Endothelial cell of umbilical vein (primary cell): ENCODE measurements at regions not wholly inside any gene's neighbourhood (a gene's known extent, or its start where the extent isn't known, plus 50 kb on each side); places are given as distances from the start of the nearest gene placed in this dataset.

Experiments used
- BruUV-seq: library from RNA; stranded (reverse); fragments of 400-500 nt; replicated peaks from 2 replicates; lab custom pipeline; 2021; lab: Mats Ljungman, UMichigan
- CTCF ChIA-PET: fragments of 300-600, 350-600 bp; sonication (Branson Sonifier 250); formaldehyde crosslinking; loops from one replicate; lab custom pipeline; 2021; ENCODE audit warnings: antibody characterized with exemption, inconsistent platforms; lab: Charles Lee
- POLR2A ChIA-PET: fragments of 300-600, 350-600 bp; sonication (Branson Sonifier 250); formaldehyde crosslinking; loops from one replicate; lab custom pipeline; 2021; ENCODE audit warnings: antibody characterized with exemption, inconsistent platforms; lab: Charles Lee
- DNase-seq: peaks from one replicate; pipeline ENCODE4 v3.0.0-alpha.2; 2011; ENCODE audit warnings: low read depth, low spot score
- FAIRE-seq: peaks from 2 replicates; lab custom pipeline; 2011; peaks lifted over from hg19 to GRCh38; lab: Jason Lieb, UNC
- H2AFZ ChIP-seq: 2 replicates; pipeline ENCODE4 v1.6.0; 2012; ENCODE audit warnings: low read depth, low read length, control low read depth, inconsistent platforms
- H3K27ac ChIP-seq: 2 replicates; pipeline ENCODE4 v1.5.1; 2011; ENCODE audit warnings: low read depth, mild to moderate bottlenecking, control low read depth, low read length, moderate library complexity; ENCODE audit not compliant: insufficient read depth
- H3K27me3 ChIP-seq, 2 experiments: 2 replicates each; pipeline versions ENCODE4 v1.6.0 to v1.6.1; 2011; ENCODE audit warnings: low read length in 2 of 2, mixed read lengths in 1 of 2; ENCODE audit not compliant: control insufficient read depth in 2 of 2, insufficient read depth in 2 of 2
- H3K36me3 ChIP-seq, 2 experiments: 2 replicates in 1 of 2; 3 replicates in 1 of 2; pipeline ENCODE4 v1.5.1; 2011; ENCODE audit warnings: low read length in 2 of 2, mild to moderate bottlenecking in 1 of 2, moderate library complexity in 1 of 2; ENCODE audit not compliant: control insufficient read depth in 2 of 2, insufficient read depth in 2 of 2; ENCODE audit errors: extremely low read depth in 1 of 2
- H3K4me1 ChIP-seq: 3 replicates; pipeline ENCODE4 v1.5.1; 2011; ENCODE audit warnings: mild to moderate bottlenecking, low read length; ENCODE audit not compliant: control insufficient read depth, insufficient read depth; ENCODE audit errors: extremely low read depth
- H3K4me2 ChIP-seq: 2 replicates; pipeline ENCODE4 v1.6.1; 2011; ENCODE audit warnings: low read length, control low read depth, mixed read lengths; ENCODE audit not compliant: insufficient read depth
- H3K4me3 ChIP-seq, 3 experiments: fragments of 200-600 bp in 1 of 3; sonication (generic), shearing (Covaris generic) in 1 of 3; replicated peaks in 1 of 3; 2 replicates each; pipeline ENCODE4 v1.5.1; 2011 to 2016; ENCODE audit warnings: control low read depth in 3 of 3, low read length in 3 of 3, mild to moderate bottlenecking in 2 of 3, inconsistent platforms in 1 of 3, low read depth in 1 of 3, moderate library complexity in 1 of 3; ENCODE audit not compliant: insufficient read depth in 1 of 3
- H3K79me2 ChIP-seq: 2 replicates; pipeline ENCODE4 v1.6.0; 2012; ENCODE audit warnings: low read length, inconsistent platforms; ENCODE audit not compliant: control insufficient read depth, insufficient read depth
- H3K9ac ChIP-seq: replicated peaks from 2 replicates; pipeline ENCODE3; 2011; ENCODE audit warnings: low read length, control low read depth; ENCODE audit not compliant: insufficient read depth; ENCODE audit errors: extremely low read depth
- H3K9me1 ChIP-seq: replicated peaks from 3 replicates; pipeline ENCODE4 v1.6.0; 2011; ENCODE audit warnings: mild to moderate bottlenecking, low read length; ENCODE audit not compliant: control insufficient read depth, insufficient read depth; ENCODE audit errors: extremely low read depth
- H3K9me3 ChIP-seq: replicated peaks from 2 replicates; pipeline ENCODE4 v1.5.1; 2012; ENCODE audit warnings: low read length, inconsistent platforms; ENCODE audit not compliant: control insufficient read depth, insufficient read depth
- H4K20me1 ChIP-seq: replicated peaks from 2 replicates; pipeline ENCODE3; 2011; ENCODE audit warnings: mild to moderate bottlenecking, low read length; ENCODE audit not compliant: control insufficient read depth, insufficient read depth; ENCODE audit errors: extremely low read depth
- EZH2 ChIP-seq: IDR thresholded peaks from 2 replicates; pipeline ENCODE4 v1.6.1; 2012; ENCODE audit warnings: borderline replicate concordance, low read depth, mild to moderate bottlenecking, moderate library complexity, low read length, inconsistent platforms; ENCODE audit not compliant: severe bottlenecking
- FOS ChIP-seq: IDR thresholded peaks from 2 replicates; pipeline ENCODE4 v1.6.1; 2011; ENCODE audit warnings: mild to moderate bottlenecking, low read length, moderate library complexity, borderline replicate concordance; ENCODE audit not compliant: insufficient read depth
- GATA2 ChIP-seq: IDR thresholded peaks from 2 replicates; pipeline ENCODE4 v1.7.0; 2011; ENCODE audit warnings: low read depth, mild to moderate bottlenecking, moderate library complexity, mixed read lengths, low read length; ENCODE audit not compliant: insufficient read length, insufficient read depth
- JUN ChIP-seq: IDR thresholded peaks from 2 replicates; pipeline ENCODE4 v1.6.1; 2011; ENCODE audit warnings: borderline replicate concordance, low read depth; ENCODE audit not compliant: insufficient read length, insufficient read depth
- MYC ChIP-seq: IDR thresholded peaks from one replicate; pipeline ENCODE4 v1.6.1; 2011; ENCODE audit warnings: mild to moderate bottlenecking, low read depth, low read length
- POLR2A ChIP-seq: IDR thresholded peaks from 2 replicates; pipeline ENCODE4 v1.6.1; 2012; ENCODE audit warnings: low read depth, mild to moderate bottlenecking, control low read depth, low read length
- POLR2AphosphoS5 ChIP-seq: IDR thresholded peaks from 2 replicates; pipeline ENCODE4 v1.6.1; 2012; ENCODE audit warnings: low read depth, mild to moderate bottlenecking, control low read depth, low read length, moderate library complexity; ENCODE audit not compliant: insufficient read depth
- dilution Hi-C: fragments of 300-500 bp; cut with MboI; formaldehyde crosslinking; loops from one replicate; pipeline ENCODE4 v1.15.0; 2019; ENCODE audit warnings: low sequenced_read_pairs; ENCODE audit not compliant: extremely low pct_ligation_motif_present
- intact Hi-C: fragments of 100-400 bp; cut with micrococcal nuclease; formaldehyde crosslinking; loops from one replicate; pipeline ENCODE4 v1.10.0; 2022
- TF ChIP-seq, protein P1 (sequence below): IDR thresholded peaks from 2 replicates; pipeline ENCODE4 v1.6.1; 2011; ENCODE audit not compliant: insufficient read depth, insufficient read length
- TF ChIP-seq, protein P2 (sequence below), 2 donors: IDR thresholded peaks; 1 replicate in 1 of 2; 2 replicates in 1 of 2; pipeline ENCODE4 v1.5.1; 2011; ENCODE audit warnings: low read length in 2 of 2, mild to moderate bottlenecking in 2 of 2, moderate library complexity in 2 of 2, control low read depth in 1 of 2, inconsistent platforms in 1 of 2, low read depth in 1 of 2; ENCODE audit not compliant: insufficient read depth in 1 of 2; ENCODE audit errors: extremely low read depth in 1 of 2

DNA sequence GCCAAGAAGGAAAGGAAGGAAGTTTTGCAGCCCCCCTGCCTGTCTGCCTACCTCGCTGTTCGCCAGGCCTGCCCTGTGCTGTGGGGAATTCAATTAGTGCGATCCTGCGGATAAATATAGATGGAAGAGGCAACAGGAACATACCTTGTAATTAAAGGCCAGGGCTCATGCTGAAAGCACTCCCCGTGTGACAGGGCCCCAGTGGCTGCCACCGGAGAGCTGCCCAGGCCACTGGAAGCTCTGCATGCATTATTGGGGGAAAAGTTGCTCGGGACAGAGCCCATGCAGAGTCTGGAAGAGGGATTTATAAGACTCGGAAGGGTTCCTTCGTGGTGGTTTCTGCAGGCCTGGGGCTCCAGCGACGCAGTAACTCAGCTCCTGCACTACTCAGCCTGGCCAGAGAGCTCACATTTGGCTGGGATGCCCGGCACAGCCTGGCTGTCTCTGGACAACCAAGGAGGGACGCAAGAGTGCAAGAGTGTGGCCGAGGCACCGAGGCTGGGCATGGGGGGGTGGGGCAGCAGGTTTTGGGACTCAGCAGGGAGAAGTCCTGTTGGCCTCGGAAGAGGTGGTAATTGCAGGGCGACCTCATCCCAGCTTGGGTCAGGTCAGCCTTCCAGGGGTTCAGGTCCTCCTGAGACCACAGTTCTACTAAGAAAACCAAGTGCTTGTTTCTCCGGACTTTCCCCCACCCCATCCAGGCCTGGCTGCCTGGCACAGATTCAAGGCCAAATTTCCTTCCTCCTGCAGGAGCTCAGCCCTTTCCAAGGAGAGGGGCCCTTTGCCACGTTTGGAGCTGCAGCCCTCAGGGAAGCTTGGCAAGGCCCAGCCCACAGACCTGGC, 68.1 kb upstream of the GGTA1 start:
- Histone ChIP-seq H2AFZ (no peak overlapping the region), H3K4me1 (peaks cover 32% of the 10 kb centered on the region), H3K36me3 (no peaks in the 10 kb centered on the region), H3K27me3 (no peaks in the 10 kb centered on the region), H3K4me2 (no peak overlapping the region), H3K9me3 (no peaks in the 10 kb centered on the region), H3K9ac (no peak overlapping the region), H3K27ac (no peak overlapping the region), H3K4me3 (peak overlapping the region in 1 of 3 experiments; percentile 1), H4K20me1 (no peaks in the 10 kb centered on the region), H3K79me2 (no peaks in the 10 kb centered on the region), H3K9me1 (no peaks in the 10 kb centered on the region)
- intact Hi-C loops (loop anchor here (1.0 to 5.0 kb wide), 3 partner anchors 17 to 45 kb away; no protein-coding TSS in a partner anchor), dilution Hi-C loops (no loop called here)
- peak; percentile 58 for DNase-seq
- ChIA-PET POLR2A (interaction anchor here (0.5 to 1.6 kb wide), 2 partner anchors 10 to 47 kb away, joined by 3 to 5 read pairs; no protein-coding TSS in a partner anchor), CTCF (interaction anchor here (0.7 to 5.2 kb wide), 17 partner anchors 9 to 132 kb away, joined by 3 to 29 read pairs (median 4); no protein-coding TSS in a partner anchor)
- FAIRE-seq: peak; percentile 56
- TF ChIP-seq POLR2AphosphoS5 (no peak), EZH2 (no peak), POLR2A (no peak), MYC (no peak), GATA2 (no peak), FOS (no peak), JUN (no peak)
- TF ChIP-seq, protein P1, sequence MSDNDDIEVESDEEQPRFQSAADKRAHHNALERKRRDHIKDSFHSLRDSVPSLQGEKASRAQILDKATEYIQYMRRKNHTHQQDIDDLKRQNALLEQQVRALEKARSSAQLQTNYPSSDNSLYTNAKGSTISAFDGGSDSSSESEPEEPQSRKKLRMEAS: no peak
- TF ChIP-seq, protein P2, sequence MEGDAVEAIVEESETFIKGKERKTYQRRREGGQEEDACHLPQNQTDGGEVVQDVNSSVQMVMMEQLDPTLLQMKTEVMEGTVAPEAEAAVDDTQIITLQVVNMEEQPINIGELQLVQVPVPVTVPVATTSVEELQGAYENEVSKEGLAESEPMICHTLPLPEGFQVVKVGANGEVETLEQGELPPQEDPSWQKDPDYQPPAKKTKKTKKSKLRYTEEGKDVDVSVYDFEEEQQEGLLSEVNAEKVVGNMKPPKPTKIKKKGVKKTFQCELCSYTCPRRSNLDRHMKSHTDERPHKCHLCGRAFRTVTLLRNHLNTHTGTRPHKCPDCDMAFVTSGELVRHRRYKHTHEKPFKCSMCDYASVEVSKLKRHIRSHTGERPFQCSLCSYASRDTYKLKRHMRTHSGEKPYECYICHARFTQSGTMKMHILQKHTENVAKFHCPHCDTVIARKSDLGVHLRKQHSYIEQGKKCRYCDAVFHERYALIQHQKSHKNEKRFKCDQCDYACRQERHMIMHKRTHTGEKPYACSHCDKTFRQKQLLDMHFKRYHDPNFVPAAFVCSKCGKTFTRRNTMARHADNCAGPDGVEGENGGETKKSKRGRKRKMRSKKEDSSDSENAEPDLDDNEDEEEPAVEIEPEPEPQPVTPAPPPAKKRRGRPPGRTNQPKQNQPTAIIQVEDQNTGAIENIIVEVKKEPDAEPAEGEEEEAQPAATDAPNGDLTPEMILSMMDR (IDR thresholded peaks at IDR 0.05; ENCODE audit: extremely low read depth in 1 of 2, insufficient read depth in 1 of 2, low read depth in 1 of 2, low read length in 2 of 2): no peak
- no TSS peak for BruUV-seq
